Prostate gland (tissue), 2 donors: ENCODE measurements at regions not wholly inside any gene's neighbourhood (a gene's known extent, or its start where the extent isn't known, plus 50 kb on each side); places are given as distances from the start of the nearest gene placed in this dataset.
"Not testable (repeated sequence)": the region's sequence is repeated elsewhere in the genome, so short reads cannot be mapped to it uniquely, and the experiment has no call there.

Experiments
- CTCF ChIP-seq, 4 experiments: fragments of 200-600 bp in 2 of 4; fragments of 450-650 bp in 2 of 4; sonication (generic) in 2 of 4; IDR thresholded peaks; 1 replicate in 3 of 4; 2 replicates in 1 of 4; pipeline ENCODE4 v1.5.1; 2016 to 2019; ENCODE audit warnings: antibody characterized with exemption in 4 of 4, mild to moderate bottlenecking in 2 of 4, moderate library complexity in 2 of 4
- POLR2AphosphoS5 ChIP-seq: sonication (generic); formaldehyde crosslinking; IDR thresholded peaks from one replicate; pipeline ENCODE4 v1.6.1; 2017; ENCODE audit warnings: antibody characterized with exemption

GRCh38 chr7:76806010-76806409, 178.9 kb upstream of the POMZP3 start:
- not testable (repeated sequence) for TF ChIP-seq CTCF (IDR thresholded peaks at IDR 0.05); POLR2AphosphoS5
